HepG2 (cell line): ENCODE measurements at regions not wholly inside any gene's neighbourhood (a gene's known extent, or its start where the extent isn't known, plus 50 kb on each side); places are given as distances from the start of the nearest gene placed in this dataset.

Source experiments
- ATAC-seq: fragments of 200-7000 bp; cut with Tn5 transposase; 3 replicates; pipeline ENCODE4 v1.9.1; 2020; ENCODE audit warnings: mild to moderate bottlenecking, moderate library complexity
- BruUV-seq: library from RNA; stranded (reverse); fragments of 400-500 nt; replicated peaks from 2 replicates; lab custom pipeline; 2021; lab: Mats Ljungman, UMichigan
- CTCF ChIA-PET: fragments of 300-600 bp; formaldehyde crosslinking; extraction: SDS; loops from one replicate; lab custom pipeline; 2021; ENCODE audit warnings: low total read pairs, inconsistent platforms, low intra/inter-chr PET ratio; lab: Yijun Ruan, JAX
- POLR2A ChIA-PET: fragments of 350-600 bp; sonication (Branson Sonifier 250); formaldehyde crosslinking; loops from one replicate; lab custom pipeline; 2020; ENCODE audit warnings: antibody characterized with exemption, inconsistent platforms; lab: Yijun Ruan, JAX
- DNase-seq: peaks from one replicate; pipeline ENCODE4 v3.0.0-alpha.2; 2015; ENCODE audit warnings: low spot score
- FAIRE-seq: peaks from 3 replicates; lab custom pipeline; 2011; peaks lifted over from hg19 to GRCh38; lab: Jason Lieb, UNC
- H2AFZ ChIP-seq: one replicate; pipeline ENCODE4 v1.6.1; 2011; ENCODE audit warnings: low read length, inconsistent platforms
- H3K27ac ChIP-seq: fragments of 300-600 bp; 3 replicates; pipeline ENCODE4 v1.8.0; 2011; ENCODE audit warnings: mixed run types, mild to moderate bottlenecking, mixed read lengths, low read length, inconsistent platforms; ENCODE audit not compliant: insufficient read depth; ENCODE audit errors: extremely low read length
- H3K27me3 ChIP-seq, 2 experiments: fragments of 200-600 bp in 1 of 2; 2 replicates in 1 of 2; 3 replicates in 1 of 2; pipeline versions ENCODE4 v1.6.0 to v1.8.0; 2011; ENCODE audit warnings: low read length in 2 of 2, mild to moderate bottlenecking in 2 of 2, moderate library complexity in 2 of 2, inconsistent platforms in 1 of 2; ENCODE audit not compliant: insufficient read depth in 2 of 2, control insufficient read depth in 1 of 2
- H3K36me3 ChIP-seq, 2 experiments: fragments of 200-600 bp in 1 of 2; replicated peaks in 1 of 2; 2 replicates in 1 of 2; 3 replicates in 1 of 2; pipeline versions ENCODE4 v1.5.1 to v1.8.0; 2011; ENCODE audit warnings: low read length in 2 of 2, inconsistent platforms in 1 of 2; ENCODE audit not compliant: insufficient read depth in 2 of 2, control insufficient read depth in 1 of 2
- H3K4me1 ChIP-seq: 2 replicates; pipeline ENCODE4 v1.5.1; 2012; ENCODE audit warnings: low read length, inconsistent platforms; ENCODE audit not compliant: insufficient read depth
- H3K4me2 ChIP-seq: 2 replicates; pipeline ENCODE4 v1.6.0; 2011; ENCODE audit warnings: low read depth, low read length, inconsistent platforms
- H3K4me3 ChIP-seq, 3 experiments: fragments of 200-600 bp in 1 of 3; sonication (generic), shearing (Covaris generic) in 1 of 3; replicated peaks in 1 of 3; 2 replicates each; pipeline ENCODE4 v1.5.1; 2011 to 2016; ENCODE audit warnings: low read length in 3 of 3, inconsistent platforms in 2 of 3, low read depth in 2 of 3, mild to moderate bottlenecking in 2 of 3, control low read depth in 1 of 3, mixed read lengths in 1 of 3; ENCODE audit not compliant: insufficient read depth in 1 of 3
- H3K79me2 ChIP-seq: one replicate; pipeline ENCODE4 v1.6.1; 2011; ENCODE audit warnings: low read length, inconsistent platforms; ENCODE audit not compliant: insufficient read depth
- H3K9ac ChIP-seq: 2 replicates; pipeline ENCODE4 v1.6.0; 2011; ENCODE audit warnings: mild to moderate bottlenecking, low read depth, low read length, inconsistent platforms; ENCODE audit not compliant: insufficient read depth
- H3K9me3 ChIP-seq: 2 replicates; pipeline ENCODE4 v1.5.1; 2012; ENCODE audit warnings: mild to moderate bottlenecking, low read length
- H4K20me1 ChIP-seq: 2 replicates; pipeline ENCODE4 v1.6.0; 2011; ENCODE audit warnings: inconsistent platforms, mild to moderate bottlenecking, low read length, moderate library complexity; ENCODE audit not compliant: insufficient read depth
- GABPA ChIP-seq, 2 experiments: IDR thresholded peaks; 2 replicates each; pipeline ENCODE4 v1.6.1; 2011 to 2016; ENCODE audit warnings: low read depth in 2 of 2, low read length in 1 of 2, missing biosample characterization in 1 of 2, missing genetic modification characterization in 1 of 2
- GPN1 ChIP-seq: sonication (generic); formaldehyde crosslinking; IDR thresholded peaks from 2 replicates; pipeline ENCODE4 v1.5.1; 2020; ENCODE audit warnings: missing genetic modification reagents, borderline replicate concordance
- HNRNPUL1 ChIP-seq: fragments of 200-400 bp; formaldehyde crosslinking; IDR thresholded peaks from 2 replicates; pipeline ENCODE4 v1.6.1; 2017; ENCODE audit warnings: low read depth, mild to moderate bottlenecking, low read length, moderate library complexity
- KDM4B ChIP-seq: sonication (generic); formaldehyde crosslinking; IDR thresholded peaks from 2 replicates; pipeline ENCODE4 v1.4.0; 2020; ENCODE audit warnings: missing genetic modification reagents
- LRRFIP1 ChIP-seq: sonication (generic); formaldehyde crosslinking; conservative IDR thresholded peaks from 2 replicates; pipeline ENCODE4 v1.4.0; 2020; ENCODE audit warnings: missing genetic modification reagents
- NFE2L2 ChIP-seq: fragments of 150-350 bp; IDR thresholded peaks from 2 replicates; pipeline ENCODE4 v1.6.1; 2014; ENCODE audit warnings: low read length
- PREB ChIP-seq: sonication (generic); formaldehyde crosslinking; IDR thresholded peaks from 2 replicates; pipeline ENCODE4 v1.4.0; 2020; ENCODE audit warnings: missing genetic modification reagents
- U2AF2 ChIP-seq: fragments of 200-400 bp; formaldehyde crosslinking; IDR thresholded peaks from 2 replicates; pipeline ENCODE4 v1.6.1; 2017; ENCODE audit warnings: low read depth, mild to moderate bottlenecking, low read length
- ZEB1 ChIP-seq: IDR thresholded peaks from 2 replicates; pipeline ENCODE4 v1.6.1; 2012; ENCODE audit warnings: mild to moderate bottlenecking, low read depth, inconsistent platforms; ENCODE audit not compliant: insufficient replicate concordance
- ZNF136 ChIP-seq: sonication (generic); formaldehyde crosslinking; IDR thresholded peaks from 2 replicates; pipeline ENCODE4 v1.8.1; 2022; ENCODE audit warnings: low read depth, mild to moderate bottlenecking, moderate library complexity, missing genetic modification reagents
- ZNF616 ChIP-seq: sonication (generic); formaldehyde crosslinking; IDR thresholded peaks from 2 replicates; pipeline ENCODE4 v1.5.0; 2020; ENCODE audit warnings: low read depth, mild to moderate bottlenecking, missing genetic modification reagents
- ZNF629 ChIP-seq: sonication (generic); formaldehyde crosslinking; conservative IDR thresholded peaks from 2 replicates; pipeline ENCODE4 v1.5.0; 2020; ENCODE audit warnings: missing genetic modification reagents
- WGBS: methylation state at CpG from one replicate; pipeline ENCODE4 v1.1.6; 2017; ENCODE audit warnings: low lambda C conversion rate; 5-methylcytosine and 5-hydroxymethylcytosine counted together
- in situ Hi-C: cut with HindIII; loops from 2 replicates; pipeline ENCODE4 v1.10.0; 2017; ENCODE audit warnings: low pct_unique_long_range_greater_than_20kb; ENCODE audit not compliant: extremely low pct_ligation_motif_present
- intact Hi-C: fragments of 100-400 bp; cut with micrococcal nuclease; formaldehyde crosslinking; loops from one replicate; pipeline ENCODE4 v1.10.0; 2022; ENCODE audit not compliant: unreplicated experiment

GRCh38 chr3:193940526-193940925 lies 195.4 kb upstream of the HES1 start (continued):
- TF ChIP-seq GABPA (IDR thresholded peaks at IDR 0.05; ENCODE audit: low read depth, low read length) (no peak), GABPA (CRISPR knock-in tag; IDR thresholded peaks at IDR 0.05; ENCODE audit: low read depth) (no peak), GPN1 (CRISPR knock-in tag) (no peak), HNRNPUL1 (no peak)

- Histone ChIP-seq H3K4me3 (no peak overlapping the region), H2AFZ (no peak overlapping the region), H3K79me2 (no peaks in the 10 kb centered on the region), H3K9ac (no peak overlapping the region), H3K4me1 (peaks cover 19% of the 10 kb centered on the region), H3K9me3 (no peaks in the 10 kb centered on the region), H3K27me3 (no peaks in the 10 kb centered on the region; a peak in 1 of 5 replicates), H3K27ac (no peak overlapping the region), H3K4me2 (no peak overlapping the region), H3K36me3 (no peaks in the 10 kb centered on the region), H4K20me1 (no peaks in the 10 kb centered on the region)
- FAIRE-seq, result no peak
- no peak for DNase-seq
- BruUV-seq, result no TSS peak
- no peak for TF ChIP-seq PREB (CRISPR knock-in tag)
- TF ChIP-seq ZNF616 (CRISPR knock-in tag), result no peak
- TF ChIP-seq ZNF136 (CRISPR knock-in tag), result no peak
- TF ChIP-seq NFE2L2, result no peak
- no peak for TF ChIP-seq ZEB1
- TF ChIP-seq U2AF2, result no peak
- no peak for TF ChIP-seq LRRFIP1 (CRISPR knock-in tag)
- TF ChIP-seq KDM4B (CRISPR knock-in tag), result no peak
- TF ChIP-seq ZNF629, result no peak
- POLR2A ChIA-PET, result no interaction called here
- CTCF ChIA-PET, result no interaction called here
- WGBS, result 80% methylated on average over 10 of the region's 10 CpGs
- intact Hi-C loops (no loop called here), in situ Hi-C loops (no loop called here)
- ATAC-seq, result no peak
These were observed 194.5 kb upstream of the HES1 start for GRCh38 chr3:193941486-193941885.
